ENCODE measurements at regions not wholly inside any gene's neighbourhood (a gene's known extent, or its start where the extent isn't known, plus 50 kb on each side); places are given as distances from the start of the nearest gene placed in this dataset.
A peak's percentile ranks its signal among the peaks of the same experiment; 100 is the strongest.

GRCh38 chr10:3473271-3473670 is 300.7 kb upstream of the PITRM1 start:
- peak overlapping the region in 4 of 10 donors; percentile 31 to 88 (median 83) for H3K27ac ChIP-seq
- WGBS, 2 donors, result 95 to 96% methylated on average over 9 of the region's 9 CpGs

DNA sequence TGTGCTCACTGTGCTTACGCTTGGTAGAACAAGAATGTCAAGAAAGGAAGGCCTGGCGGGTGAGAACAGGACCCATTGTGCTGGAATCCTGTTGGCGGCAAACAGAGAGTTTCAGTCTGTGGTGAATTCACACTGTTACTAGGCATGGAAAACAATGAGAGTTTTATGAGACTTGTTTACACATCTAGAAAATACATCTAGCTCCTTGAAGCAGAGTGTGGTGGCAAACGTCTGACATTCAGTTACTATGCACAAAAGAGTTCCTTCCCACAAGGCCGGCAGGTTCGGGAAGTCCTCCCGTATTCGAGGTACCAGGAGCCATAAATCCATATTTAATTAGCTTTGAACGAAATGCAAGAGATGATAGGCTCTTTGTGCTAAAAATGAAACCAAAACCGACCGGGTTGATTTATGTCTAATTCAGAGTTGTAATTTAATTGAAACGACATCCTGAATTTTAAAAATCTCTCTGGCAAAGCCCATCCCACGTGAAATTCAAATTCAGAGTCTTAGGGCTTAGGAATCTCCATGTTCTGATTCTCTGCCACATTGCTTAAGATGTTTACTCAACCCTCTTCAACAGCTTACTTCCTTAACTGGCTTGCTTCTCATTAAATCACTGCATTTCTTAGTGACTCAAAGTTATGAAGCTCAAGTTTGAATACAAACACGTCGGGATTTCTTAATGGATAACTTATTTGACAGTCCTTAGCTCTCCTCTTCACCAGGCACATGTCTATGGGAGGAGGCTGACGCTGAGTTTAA is 299.9 kb upstream of the PITRM1 start:
- Histone ChIP-seq H3K36me3 (no peaks in the 10 kb centered on the region), H3K9me3 (no peaks in the 10 kb centered on the region), H3K27ac (peak overlapping the region; percentile 31 to 88 (median 74)), H3K4me3 (peak overlapping the region in 6 of 10 donors; percentile 21 to 40 (median 36)), H3K4me1 (peaks cover 0 to 54% (median 45%) of the 10 kb centered on the region in 9 donors), H3K27me3 (no peaks in the 10 kb centered on the region)
- TF ChIP-seq, protein P1, sequence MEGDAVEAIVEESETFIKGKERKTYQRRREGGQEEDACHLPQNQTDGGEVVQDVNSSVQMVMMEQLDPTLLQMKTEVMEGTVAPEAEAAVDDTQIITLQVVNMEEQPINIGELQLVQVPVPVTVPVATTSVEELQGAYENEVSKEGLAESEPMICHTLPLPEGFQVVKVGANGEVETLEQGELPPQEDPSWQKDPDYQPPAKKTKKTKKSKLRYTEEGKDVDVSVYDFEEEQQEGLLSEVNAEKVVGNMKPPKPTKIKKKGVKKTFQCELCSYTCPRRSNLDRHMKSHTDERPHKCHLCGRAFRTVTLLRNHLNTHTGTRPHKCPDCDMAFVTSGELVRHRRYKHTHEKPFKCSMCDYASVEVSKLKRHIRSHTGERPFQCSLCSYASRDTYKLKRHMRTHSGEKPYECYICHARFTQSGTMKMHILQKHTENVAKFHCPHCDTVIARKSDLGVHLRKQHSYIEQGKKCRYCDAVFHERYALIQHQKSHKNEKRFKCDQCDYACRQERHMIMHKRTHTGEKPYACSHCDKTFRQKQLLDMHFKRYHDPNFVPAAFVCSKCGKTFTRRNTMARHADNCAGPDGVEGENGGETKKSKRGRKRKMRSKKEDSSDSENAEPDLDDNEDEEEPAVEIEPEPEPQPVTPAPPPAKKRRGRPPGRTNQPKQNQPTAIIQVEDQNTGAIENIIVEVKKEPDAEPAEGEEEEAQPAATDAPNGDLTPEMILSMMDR (IDR thresholded peaks at IDR 0.05), result no peak
- ATAC-seq (peak in 3 of 8 donors; percentile 13 to 53 (median 43)), DNase-seq (no peak)
- intact Hi-C loops (cut with DNase I), result no loop called here
- WGBS, 2 donors, result 50 to 59% methylated on average over 16 of the region's 16 CpGs

More at GRCh38 chr10:3473271-3473670, 300.7 kb upstream of the PITRM1 start:
- H3K4me3 ChIP-seq, result no peak overlapping the region
- ATAC-seq, result no peak
- no peak for DNase-seq
- no peaks in the 10 kb centered on the region for H3K27me3 ChIP-seq
- intact Hi-C loops (cut with DNase I), result no loop called here
- H3K4me1 ChIP-seq, result peaks cover 0 to 46% (median 40%) of the 10 kb centered on the region in 9 donors
- H3K9me3 ChIP-seq, result no peaks in the 10 kb centered on the region
- TF ChIP-seq, protein P1 (IDR thresholded peaks at IDR 0.05), result no peak
- no peaks in the 10 kb centered on the region for H3K36me3 ChIP-seq

DNA sequence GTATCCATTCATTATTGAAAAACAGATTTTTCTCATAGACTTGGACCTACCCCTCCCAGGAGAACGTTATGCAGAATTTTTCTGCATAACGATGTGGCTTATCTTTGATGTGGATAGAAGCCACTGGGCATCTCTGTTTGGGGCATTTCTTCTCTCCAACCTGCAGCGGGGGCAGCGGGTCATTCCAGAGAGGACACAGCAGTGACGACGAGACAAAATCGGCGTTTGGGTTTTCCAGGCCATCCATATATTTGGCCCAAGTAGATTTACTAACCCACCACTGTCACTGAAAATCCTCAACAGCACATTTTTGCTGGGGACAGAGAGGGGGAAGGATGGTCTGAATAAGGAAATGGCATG is 299.3 kb upstream of the PITRM1 start:
- peaks cover 0 to 60% (median 50%) of the 10 kb centered on the region in 9 donors for H3K4me1 ChIP-seq
- TF ChIP-seq, protein P1 (IDR thresholded peaks at IDR 0.05), result no peak
- no peak for DNase-seq
- H3K27me3 ChIP-seq, result no peaks in the 10 kb centered on the region
- H3K27ac ChIP-seq, result peak overlapping the region; percentile 14 to 88 (median 74)
- H3K4me3 ChIP-seq, result peak overlapping the region in 5 of 10 donors; percentile 21 to 39 (median 36)
- WGBS, 2 donors, result 90 to 92% methylated on average over 8 of the region's 8 CpGs
- ATAC-seq, result no peak
- intact Hi-C loops (cut with DNase I), result no loop called here
- H3K9me3 ChIP-seq, result no peaks in the 10 kb centered on the region
- no peaks in the 10 kb centered on the region for H3K36me3 ChIP-seq

GRCh38 chr10:3471472-3471871 is 298.9 kb upstream of the PITRM1 start:
- Histone ChIP-seq H3K27ac (peak overlapping the region; percentile 14 to 88 (median 74)), H3K4me3 (no peak overlapping the region), H3K36me3 (no peaks in the 10 kb centered on the region), H3K4me1 (peaks cover 0 to 64% (median 55%) of the 10 kb centered on the region in 9 donors), H3K27me3 (no peaks in the 10 kb centered on the region), H3K9me3 (no peaks in the 10 kb centered on the region)
- ATAC-seq (no peak), DNase-seq (no peak)
- 75 to 77% methylated on average over 10 of the region's 10 CpGs for WGBS, 2 donors
- TF ChIP-seq, protein P1 (IDR thresholded peaks at IDR 0.05), result no peak
- intact Hi-C loops (cut with DNase I), result no loop called here
